Right renal cortex interstitium (tissue), 3 donors: ENCODE measurements at regions not wholly inside any gene's neighbourhood (a gene's known extent, or its start where the extent isn't known, plus 50 kb on each side); places are given as distances from the start of the nearest gene placed in this dataset.
"Not testable (repeated sequence)": the region's sequence is repeated elsewhere in the genome, so short reads cannot be mapped to it uniquely, and the experiment has no call there.

Experiments used
- DNase-seq, 3 donors: peaks; one replicate each; pipeline ENCODE4 v3.0.0-alpha.2; 2013; ENCODE audit warnings: low read depth in 3 of 3, low spot score in 2 of 3

DNA sequence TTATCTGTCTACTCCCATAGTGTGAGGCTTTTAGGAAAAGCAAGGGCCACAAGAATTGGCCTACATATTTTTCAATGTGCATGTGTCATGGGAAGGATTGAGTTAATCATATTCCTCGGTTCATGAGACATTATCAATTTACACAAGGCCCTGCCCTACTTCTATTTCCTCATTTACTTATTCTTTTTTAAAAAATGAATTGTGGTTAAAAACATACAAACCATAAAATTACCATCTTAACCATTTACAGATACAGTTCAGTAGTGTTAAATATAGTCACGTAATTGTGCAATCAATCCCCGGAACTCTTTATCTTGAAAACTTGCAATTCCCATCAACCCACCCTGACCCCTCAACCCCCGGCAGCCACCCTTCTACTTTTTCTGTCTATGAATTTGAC lies 284.0 kb upstream of the GADL1 start:
- DNase-seq = no peak

DNA sequence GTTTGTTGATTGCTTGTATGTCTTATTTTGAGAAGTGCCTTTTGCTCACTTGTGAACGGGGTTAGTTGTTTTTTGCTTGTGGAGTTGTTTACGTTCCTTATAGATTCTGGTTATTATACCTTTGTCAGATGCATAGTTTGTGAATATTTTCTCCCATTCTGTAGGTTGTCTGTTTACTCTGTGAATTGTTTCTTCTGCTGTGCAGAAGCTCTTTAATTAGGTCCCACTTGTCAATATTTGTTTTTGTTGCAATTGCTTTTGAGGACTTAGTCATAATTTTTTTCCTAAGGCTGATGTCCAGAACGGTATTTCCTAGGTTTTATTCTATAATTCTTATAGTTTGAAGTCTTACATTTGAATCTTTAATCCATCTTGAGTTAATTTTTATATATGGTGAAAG lies 285.3 kb upstream of the GADL1 start:
- DNase-seq = no peak

- DNase-seq = no peak
Measured at GRCh38 chr3:31180274-31180673, 285.8 kb upstream of the GADL1 start.

DNA sequence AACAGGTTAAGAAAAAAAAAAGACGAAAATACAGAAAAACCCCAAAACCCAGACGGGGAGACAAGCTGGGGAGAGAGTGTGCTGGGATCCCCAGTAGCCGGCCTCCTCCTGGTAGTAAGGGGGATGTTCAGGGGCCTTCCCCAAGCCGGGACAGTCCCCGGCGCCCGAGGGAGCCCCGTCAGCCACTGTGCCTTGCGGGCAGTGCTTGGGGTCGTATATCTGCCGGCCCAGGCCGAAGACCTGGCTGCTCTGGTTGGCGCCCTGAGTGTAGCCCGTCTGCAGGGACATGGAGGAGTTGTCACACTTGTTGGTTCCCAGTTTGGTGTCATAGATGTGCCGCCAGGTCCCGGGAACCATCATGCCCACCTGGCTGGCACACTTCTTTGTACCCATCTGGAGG lies 287.2 kb upstream of the GADL1 start:
- no peak for DNase-seq

- no peak for DNase-seq
Measured at GRCh38 chr3:31182661-31183060, 288.2 kb upstream of the GADL1 start.

DNA sequence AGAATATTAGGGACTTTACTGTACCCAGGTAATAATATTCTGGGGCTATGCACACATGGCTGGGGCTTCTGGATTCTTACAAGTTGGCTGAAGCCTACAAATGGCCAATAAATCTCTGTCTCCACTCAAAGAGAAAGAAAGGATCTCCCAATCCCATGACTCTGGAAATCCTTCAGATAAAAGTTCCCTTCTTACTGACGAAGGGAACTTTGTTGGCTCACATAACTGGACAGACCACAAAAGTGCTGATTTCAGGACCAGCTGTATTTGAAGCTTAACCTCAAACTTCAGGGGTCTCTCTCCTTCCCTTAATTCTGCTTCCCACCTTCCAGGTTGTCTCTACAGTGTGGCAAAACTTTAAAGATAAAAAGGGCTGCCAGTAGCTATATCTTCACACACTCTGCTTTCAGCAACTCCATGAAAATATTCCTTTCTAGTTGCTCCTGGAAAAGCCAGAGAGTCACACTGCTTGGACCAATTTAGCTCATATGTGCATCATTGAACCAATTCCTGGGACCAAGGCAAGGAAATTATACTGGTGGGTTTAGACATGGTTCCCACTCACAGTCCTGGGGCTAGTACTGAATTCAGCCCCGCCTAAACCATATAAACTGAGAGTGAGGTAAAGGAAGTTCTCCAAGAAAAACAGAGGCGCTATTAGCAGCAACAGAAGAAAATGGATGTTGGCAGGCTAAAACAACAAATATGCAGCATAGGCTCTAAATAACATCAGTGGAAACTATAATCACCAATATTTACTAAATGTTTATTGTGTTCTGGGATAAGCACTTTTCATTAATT lies 290.0 kb upstream of the GADL1 start:
- no peak for DNase-seq

- no peak for DNase-seq
Measured at GRCh38 chr3:31185062-31185357, 290.5 kb upstream of the GADL1 start.

DNA sequence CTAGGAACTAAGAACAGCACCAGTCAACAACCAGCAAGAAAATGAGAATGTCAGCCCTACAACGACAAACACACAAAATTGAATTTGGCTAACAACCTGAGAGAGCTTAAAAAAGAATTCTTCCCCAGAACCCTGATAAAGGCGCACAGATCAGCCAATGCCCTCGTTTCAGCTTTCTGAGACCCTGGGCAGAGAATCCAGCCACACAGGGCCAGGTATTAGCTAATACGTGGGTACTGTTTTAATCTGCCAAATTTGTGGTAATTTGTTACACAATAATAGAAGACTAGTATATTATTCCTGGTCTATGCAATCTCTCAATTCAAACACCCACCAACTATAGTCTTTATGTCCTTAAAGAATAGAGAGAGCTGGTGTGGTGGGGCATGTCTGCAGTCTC lies 291.6 kb upstream of the GADL1 start:
- DNase-seq = no peak

DNA sequence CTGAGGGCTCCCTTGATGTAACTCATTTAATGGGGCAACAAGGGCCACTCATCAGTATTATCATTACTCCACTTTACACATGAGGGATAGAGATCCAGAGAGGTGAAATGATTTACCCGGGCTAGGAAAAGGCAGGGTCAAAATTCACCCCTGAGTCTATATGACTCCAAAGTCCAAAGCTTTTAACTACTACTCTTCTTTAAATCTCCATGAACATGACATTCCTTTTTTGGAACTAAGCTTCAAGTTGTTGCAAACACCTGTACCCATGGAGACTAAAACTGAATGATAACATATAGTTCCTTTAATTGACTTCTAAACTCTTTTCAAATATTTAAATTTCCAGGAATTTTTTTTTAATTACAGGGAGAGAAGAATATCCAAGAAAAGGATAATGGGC lies 292.9 kb upstream of the GADL1 start:
- no peak for DNase-seq

GRCh38 chr3:31188112-31188511 lies 293.7 kb upstream of the GADL1 start:
- no peak for DNase-seq

GRCh38 chr3:31189330-31189729 lies 294.9 kb upstream of the GADL1 start:
- DNase-seq = no peak

GRCh38 chr3:31189971-31190370 lies 295.5 kb upstream of the GADL1 start:
- DNase-seq = no peak

DNA sequence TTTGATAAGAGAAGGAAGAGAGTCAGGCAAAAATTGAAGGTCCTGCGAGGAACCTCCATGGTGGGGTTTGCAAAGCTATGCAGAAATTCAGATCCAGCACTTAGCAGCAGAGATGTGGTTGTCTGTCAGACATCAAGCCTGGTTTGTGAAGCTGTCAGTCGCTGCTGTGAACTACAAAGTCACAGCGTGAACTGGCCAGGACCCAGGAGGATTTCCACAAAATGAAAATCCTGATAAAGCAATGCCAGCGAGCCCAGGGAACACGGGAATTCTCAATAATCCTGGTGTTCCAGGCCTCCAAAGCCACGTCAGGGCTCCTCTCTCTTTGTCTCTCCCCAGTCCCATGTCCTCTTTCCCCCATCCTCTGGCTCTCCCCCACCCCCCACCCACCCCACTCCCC lies 296.9 kb upstream of the GADL1 start:
- DNase-seq = no peak

GRCh38 chr3:31193429-31193828 lies 299.0 kb upstream of the GADL1 start:
- DNase-seq = no peak

GRCh38 chr3:31193871-31194270 lies 299.4 kb upstream of the GADL1 start:
- DNase-seq = no peak

- no peak for DNase-seq
Measured at GRCh38 chr3:31196261-31196660, 301.8 kb upstream of the GADL1 start.

DNA sequence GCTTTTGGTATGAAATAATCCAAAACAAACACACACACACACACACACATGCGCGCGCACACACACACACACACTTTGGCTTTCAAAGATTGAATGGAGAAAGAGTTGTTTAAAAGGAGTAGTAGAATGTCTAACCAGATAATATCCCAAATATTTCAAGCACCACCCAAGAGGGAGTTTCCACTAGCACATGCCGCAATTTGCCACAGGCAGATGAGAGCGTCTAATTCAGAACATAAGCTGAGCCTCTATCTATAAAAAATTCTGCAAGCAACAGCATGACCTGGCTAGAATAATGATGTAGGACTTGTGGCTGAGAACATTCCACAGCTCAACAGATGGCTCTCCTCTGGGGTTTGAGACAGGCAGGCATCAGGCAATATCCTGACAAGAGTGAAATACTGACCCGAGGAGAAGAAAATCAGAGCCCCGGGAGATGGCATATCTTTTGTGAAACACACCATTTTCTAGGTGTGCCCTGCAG lies 302.5 kb upstream of the GADL1 start:
- DNase-seq = no peak

DNA sequence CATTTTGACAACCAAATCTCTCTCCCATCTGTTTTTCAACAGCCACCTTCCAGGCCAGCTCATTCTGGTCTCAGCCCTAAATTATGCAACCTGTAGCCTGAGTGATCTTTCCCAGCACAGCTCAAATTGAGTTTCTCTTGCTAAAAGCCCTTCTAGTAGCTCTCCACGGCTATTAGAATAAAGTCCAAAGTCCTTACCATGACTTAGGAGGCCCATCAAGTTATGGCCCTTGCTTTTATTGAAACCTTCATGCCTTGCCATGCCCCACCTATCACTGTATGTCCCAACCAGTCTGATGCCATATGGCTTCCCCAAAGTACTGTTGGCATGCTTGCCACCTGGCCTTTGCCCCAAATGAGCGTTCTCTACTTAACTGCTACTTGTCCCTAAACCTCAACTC lies 303.5 kb upstream of the GADL1 start:
- no peak for DNase-seq

DNA sequence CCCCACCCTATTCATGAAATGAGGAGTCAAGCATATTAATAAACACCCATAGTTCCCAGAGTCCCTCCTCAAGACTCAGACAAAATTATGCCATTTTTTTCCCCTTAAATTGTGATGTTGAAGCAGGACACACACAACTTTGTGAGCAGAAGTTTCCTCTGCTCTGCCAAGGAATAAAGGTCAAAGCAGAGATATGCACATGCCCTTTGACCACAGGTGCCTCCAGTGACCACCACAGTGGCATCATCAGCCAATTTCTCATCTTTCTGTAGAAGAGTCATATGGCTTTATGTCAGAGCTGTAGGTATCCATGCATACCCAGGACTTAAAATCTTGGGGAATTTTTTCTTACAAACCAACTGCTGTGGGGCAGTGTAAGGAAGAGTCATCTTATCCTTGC lies 304.4 kb upstream of the GADL1 start:
- DNase-seq = no peak

GRCh38 chr3:31203960-31204795 lies 309.7 kb upstream of the GADL1 start:
- DNase-seq = no peak

GRCh38 chr3:31204796-31205056 lies 310.3 kb upstream of the GADL1 start:
- not testable (repeated sequence) for DNase-seq

GRCh38 chr3:31210068-31210645 lies 315.7 kb upstream of the GADL1 start:
- no peak for DNase-seq
